Activated T-cell treated with anti-CD3 and anti-CD28 coated beads for 4 hours (primary cell): ENCODE measurements at regions not wholly inside any gene's neighbourhood (a gene's known extent, or its start where the extent isn't known, plus 50 kb on each side); places are given as distances from the start of the nearest gene placed in this dataset.

ENCODE experiments used
- DNase-seq: peaks from one replicate; pipeline ENCODE4 v3.0.0-alpha.2; 2020

DNA sequence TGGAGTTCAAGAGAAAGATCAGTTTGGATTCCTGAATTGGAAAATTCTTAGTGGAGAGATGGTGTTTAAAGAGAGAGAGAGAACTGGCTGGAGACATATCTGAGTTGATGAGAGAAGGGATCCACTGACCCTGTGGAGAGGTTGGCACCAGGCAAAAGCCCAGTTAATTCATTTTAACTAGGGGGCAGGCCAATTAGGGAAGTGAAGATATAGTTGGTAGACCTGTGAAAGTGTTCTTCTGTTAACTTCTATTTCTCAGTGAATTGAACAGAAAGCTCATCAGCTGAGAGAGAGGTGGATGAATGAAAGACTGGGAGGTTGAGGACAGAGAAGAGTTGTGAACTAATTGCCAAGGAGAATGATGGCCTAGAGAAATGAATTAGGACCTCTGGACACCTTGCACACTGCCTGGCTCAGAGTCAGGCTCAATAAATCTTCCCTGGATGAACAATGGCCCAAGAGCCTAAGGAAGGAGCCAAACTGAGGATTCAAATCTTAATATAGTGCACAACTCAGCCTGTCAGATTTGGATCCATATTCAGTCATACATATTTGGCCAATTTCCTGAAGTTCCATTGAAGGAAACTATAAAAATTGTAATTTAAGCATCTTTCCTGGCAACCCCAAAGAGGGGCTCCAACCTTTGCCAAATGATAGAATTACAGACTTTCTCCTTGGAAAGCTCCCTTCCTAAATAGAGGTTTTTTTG lies 82.2 kb upstream of the RMDN2 start:
- DNase-seq = no peak

DNA sequence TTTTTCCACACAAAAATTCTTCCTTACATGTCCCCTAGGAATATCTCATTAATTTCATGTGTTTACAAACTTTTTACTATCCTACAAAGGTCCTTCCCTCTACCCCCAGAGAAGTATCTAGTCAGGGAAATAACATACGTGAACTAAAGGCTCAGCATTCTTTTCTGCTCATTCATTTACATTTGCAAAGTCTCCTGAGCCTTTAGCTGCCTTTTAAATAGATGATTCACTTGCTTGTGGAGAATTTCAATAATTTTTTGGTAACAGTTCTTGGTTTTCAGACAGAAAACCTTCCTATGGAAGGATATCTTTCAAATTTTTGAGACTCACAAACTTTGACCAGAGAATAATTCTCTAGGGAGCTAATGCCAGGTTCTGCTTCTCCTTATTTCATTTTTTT lies 81.5 kb upstream of the RMDN2 start:
- DNase-seq = no peak

DNA sequence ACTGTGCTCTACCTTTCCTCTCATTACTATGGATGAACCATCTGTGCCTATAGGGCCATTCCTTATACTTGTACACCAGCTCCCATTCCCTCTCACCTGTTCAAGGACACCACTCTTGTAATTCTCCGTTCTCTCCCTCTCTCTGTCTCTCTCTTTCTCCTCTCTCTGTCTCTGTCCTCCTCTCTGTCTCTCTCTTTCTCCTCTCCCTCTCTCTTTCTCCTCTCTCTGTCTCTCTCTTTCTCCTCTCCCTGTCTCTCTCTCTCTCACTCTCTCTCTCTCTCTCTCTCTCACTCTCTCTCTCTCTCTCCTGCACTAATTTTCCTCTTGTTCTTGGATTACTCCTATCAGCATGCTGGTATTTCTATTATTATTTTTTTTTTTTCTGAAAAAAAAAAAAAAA lies 78.9 kb upstream of the RMDN2 start:
- no peak for DNase-seq

DNA sequence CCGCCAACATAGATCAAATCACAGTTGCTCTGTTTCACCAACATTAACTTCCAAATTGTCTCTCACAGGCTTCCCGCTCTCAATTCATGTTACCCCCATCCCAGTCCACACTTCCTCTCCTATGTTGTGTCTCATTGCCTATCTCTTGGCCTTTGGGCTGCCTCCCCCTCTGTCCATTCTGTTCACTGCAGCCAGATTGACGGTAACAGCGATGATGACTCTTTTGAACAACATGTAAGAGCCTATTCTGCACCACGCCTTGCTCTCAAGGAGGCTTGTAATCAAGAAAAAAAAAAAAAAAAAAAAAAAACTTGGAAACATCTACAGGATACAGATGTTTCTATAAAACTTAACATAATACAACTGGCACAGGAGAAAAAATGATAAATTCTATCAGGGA lies 77.3 kb upstream of the RMDN2 start:
- DNase-seq = no peak

DNA sequence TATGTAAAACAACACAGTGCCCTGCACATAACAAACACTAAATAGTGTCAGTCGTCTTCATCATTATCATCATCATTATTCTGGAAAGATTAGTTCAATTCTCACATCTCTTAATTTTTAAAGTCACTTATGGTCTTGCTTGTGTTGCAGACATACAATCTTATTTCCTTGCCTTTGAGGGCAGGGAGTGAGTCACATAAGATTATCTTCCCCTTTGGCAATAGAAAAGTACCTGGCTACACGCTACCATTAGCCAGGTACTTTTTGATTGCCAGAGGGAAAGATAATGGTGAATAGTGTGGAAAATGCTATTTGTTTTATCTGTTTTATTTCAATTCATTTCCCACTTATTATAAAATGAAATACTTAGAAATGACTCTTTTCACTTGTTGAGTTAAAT lies 76.6 kb upstream of the RMDN2 start:
- DNase-seq = no peak

DNA sequence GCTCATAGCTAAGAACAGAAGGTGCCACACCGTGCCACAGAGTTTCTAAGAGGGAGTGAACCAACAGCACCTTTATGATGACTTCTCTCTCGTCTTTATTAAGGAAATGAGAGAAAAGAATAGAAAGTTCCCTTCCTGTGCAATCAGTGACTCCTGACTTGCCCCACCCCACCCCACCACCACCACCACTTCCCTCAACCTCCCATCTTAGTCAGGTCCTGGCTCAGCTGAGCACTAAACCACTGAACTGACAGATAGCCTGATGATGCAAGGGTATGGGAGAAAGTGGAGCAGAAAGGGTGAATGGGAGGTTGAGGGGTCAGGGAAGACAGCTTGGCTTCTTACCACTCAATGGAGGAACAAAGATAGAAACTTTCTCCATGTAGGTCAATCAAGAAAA lies 75.2 kb upstream of the RMDN2 start:
- no peak for DNase-seq

DNA sequence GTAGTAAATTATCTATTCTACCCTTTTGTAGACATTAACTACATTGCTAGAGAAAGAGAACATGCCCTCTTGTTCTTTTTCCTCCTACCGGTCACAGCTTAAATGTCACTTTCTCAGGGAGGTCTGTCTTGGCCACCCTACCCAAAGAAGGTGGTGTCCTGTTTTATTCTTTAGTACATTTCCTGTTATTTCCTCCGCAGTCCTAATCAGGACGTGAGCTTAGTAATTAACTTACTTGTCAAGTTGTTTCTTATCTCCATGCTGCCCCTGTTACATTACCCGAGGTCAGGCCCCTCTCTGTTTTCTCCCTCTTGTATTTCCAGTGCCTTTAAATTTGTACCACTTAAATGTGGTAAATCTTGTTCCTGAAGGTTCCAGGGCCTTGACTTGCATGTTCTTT lies 73.7 kb upstream of the RMDN2 start:
- DNase-seq = no peak

DNA sequence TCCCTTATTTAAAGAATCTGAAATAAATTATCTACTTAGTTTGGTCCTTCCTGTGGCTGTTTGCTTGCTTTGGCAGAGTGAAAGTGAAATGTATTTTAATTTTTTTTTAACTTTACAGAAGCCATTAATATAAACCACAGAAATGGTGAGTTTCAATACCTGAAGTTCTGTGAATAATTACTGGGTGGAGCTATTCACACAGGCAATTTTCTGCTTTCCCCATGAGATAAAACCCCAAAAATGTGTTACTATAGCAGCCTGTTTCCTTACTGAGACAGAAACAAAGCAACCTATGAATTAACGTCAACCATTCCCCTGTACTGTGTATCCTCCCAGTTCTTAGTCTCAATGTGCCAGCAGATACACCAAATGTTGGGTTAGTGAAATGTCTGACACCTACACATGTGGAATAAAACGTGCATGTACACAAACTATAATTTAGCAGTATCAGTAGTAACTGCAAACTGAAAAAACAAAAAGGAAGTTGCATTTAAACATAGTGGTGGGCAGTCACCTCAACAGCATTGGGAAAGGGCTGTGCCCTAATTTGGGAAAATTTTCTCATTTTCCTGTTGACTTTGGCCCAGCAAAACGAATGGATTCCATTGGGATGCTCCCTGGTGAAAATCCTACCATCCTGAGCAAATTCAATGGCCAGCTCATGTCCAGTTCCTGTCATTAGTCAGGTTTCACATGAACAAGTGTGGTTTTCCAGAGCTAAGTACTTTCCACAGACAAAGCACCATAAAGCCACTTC lies 73.1 kb upstream of the RMDN2 start:
- no peak for DNase-seq

DNA sequence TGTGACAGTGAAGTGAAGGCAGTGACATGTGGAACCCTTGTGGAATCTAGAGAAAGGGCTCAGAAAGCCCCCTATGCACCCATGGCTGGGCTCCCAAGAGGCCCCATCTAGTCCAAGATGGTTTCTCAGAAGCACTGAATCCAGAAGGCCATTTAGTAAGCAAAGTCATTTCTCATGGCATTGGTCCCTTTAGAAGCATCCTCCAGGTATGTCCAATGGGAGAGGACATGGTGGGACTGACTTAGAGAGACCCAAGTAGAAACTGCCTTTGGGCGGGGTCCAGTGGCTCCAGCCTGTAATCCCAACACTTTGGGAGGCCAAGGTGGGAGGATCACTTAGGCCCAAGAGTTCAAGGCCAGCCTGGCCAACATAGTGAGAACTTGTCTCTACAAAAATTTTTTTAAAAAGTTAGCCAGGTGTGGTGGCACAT lies 72.5 kb upstream of the RMDN2 start:
- DNase-seq = no peak

DNA sequence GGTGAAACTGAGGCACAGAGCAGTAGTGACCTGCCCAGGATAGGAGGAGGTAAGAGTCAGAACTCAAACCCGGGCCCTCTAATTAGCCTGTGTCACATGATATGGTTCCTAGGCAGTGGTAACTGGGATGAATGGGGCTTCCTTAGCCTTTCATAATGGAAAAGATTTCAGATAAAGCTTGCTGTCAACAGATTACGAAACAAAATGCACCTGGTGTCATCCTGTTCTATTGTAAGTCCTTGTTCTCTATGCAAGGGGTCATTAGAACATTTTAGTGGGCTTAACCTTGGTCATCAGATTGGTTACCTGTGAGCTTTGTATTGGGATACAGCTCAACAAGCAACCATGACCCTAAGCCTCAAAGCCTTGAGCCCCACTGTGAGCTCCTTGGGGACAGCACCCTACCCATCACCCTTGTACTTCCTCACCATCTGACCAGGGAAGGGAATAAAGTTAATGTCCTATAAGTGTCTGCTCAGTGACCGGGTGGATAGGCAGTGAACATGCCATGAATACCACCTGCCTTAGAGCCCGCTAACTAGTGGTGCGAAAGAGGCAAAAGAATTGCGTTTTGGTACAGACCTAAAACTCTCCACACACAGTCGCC lies 70.3 kb upstream of the RMDN2 start:
- no peak for DNase-seq

DNA sequence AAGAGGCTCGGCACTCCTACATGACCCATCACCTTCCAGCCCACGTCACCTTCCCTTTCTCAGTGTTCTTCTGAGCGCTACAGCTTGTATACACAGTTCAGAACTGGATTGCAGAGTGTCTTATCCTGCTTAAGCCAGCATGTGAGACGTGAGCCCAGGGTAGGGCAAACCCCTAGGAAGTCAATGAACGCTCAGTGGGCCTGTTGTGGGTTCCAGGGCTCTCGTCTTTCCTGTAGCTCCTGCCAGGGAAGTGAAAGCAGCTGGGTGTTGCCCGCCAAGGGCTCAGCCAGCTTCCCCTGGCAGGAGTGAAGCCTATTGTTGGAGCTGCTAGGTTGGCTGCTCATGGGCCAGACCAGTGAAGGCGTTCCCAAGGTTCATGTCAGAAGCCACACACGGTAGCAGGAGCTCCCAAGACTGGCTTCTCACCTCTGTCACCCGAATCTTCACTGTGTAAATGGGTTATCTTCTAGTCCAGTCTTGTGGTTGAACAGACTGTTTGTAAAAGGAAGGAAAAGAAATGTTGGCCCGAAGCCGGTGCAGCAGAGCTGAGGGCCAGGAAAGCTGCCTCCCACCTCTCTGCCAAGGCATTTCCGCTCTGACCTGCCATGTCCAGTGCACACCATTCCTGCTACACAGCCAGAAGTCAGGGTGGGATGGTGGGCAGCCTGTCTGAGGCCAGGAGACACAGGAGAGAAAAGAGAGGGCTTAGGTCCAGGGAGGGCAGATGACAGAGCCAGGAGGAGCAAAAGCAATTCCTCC lies 69.6 kb upstream of the RMDN2 start:
- no peak for DNase-seq

DNA sequence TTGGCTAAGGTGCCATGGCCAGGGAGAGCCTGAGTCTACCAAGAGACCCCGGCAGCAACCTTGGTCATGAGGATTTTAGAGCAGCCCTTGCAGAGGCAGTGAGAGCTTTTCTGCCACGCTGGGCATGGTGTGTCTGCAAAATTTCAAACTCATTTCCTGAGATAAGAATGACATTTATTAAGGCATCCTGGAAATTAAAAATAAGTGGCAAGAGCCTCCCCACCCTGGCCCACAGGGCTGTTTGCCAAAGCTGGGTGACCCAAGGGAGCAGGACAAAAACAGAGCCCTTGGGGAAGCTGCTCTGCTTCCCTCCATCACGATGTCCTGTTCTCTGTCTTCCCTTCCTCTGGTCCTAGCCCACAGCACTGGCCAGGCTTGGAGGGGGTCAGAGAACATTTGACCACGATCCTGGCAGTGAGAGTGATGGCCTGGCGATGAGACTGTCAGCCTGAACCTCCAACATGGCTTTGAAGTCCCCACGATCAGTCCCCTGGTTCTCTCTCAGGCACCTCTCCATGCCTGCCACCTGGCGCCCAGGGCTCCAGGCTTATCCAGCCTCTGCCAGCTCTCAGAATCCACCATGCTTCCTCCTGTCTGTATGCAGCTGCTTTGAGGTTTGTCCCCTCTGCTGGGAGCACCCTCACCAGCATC lies 68.9 kb upstream of the RMDN2 start:
- no peak for DNase-seq

DNA sequence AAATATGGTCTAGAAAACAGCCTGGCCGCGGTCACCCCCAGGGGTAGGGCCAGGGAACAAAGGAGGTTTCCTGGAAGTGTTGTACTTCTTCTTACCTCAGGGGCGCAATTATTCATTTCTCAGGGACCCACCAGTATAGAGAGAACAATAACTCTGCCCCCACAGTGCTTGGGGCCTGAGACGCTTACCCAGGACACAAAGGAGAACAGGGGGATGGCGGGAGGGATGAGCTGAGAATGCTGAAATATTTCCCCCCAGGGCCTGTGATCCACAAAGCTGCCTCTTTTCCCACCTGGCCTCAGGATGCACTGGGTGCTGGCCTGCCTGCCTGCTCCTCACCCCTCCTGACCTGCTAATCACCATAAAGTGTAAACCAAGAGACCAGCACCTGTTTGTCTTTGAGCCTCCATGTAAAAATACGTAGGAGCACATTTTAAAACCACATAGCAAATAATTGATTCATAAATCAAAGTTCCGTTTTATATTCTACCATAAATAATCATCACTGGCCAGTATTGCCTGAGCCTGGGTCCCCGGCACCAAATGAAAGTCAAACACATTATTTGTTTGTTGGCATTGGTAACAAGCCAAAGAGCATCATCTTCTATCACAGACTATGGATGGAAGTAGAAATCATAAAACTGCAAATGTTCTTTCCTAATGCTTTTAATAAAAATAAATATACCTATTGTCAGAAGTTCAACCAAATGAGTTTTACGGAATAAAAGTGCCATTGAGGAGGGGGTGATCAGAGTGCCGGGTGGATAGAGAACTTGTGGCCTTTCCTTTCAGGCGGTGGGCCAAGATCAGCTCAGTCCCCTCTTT lies 67.3 kb upstream of the RMDN2 start:
- no peak for DNase-seq

DNA sequence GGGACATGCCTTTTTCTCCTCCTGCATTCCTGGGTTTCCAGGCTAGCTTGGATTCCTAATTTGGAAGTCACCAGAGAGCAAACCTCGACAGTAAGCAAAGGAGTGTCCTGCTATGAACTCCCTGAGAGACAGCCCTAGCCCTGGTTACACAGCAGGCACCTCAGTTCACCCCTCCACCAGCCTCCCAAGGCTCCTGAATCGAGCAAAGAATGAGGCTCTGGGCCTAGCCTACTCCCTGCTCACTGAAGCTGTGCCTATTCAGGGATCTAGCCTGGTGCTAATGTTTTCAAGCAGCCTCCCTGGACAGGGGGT lies 66.7 kb upstream of the RMDN2 start:
- no peak for DNase-seq

DNA sequence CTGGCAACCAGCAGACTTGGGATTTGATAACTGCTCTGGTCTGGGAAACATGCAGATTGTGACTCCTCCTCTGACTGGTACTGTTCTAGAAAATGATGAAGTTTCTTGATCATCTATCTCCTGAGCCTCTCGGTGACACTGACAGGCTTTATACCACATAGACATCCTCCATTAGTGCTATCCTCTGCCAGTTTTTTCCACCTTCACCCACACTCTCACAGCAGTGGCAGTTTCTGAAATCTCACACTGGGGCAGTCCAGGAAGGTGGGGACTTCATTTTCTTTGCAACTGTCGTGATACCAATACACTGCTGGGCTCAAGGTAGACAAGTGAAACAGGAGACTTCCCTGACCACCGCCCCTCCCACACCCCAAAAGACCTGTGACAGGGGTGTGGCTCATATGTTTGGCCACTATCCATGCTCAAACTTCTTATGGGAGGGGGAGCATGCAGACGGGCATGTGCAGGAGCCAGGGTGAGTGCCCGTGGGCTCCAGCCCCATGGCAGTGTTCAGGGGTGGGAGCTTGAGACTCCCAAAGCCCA lies 66.3 kb upstream of the RMDN2 start:
- DNase-seq = no peak

DNA sequence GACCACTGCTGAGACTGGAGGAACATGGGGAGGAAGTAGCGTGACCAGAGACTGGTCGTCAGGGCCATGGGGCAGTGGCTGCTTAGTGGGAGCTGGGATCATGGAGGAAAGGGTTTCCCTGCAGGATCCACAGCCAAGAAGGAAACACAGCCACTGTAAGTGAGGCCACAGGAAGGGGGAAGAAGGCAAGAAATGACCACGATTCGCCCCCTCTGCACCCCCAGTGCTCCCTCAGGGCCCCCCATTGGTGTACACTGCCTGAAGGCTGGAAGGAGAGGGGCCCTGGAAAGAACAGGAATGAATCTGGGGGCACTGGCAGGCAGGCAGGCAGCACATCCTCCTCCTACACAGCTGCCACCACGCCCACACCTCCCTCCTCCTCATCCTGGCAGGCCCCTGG lies 62.5 kb upstream of the RMDN2 start:
- no peak for DNase-seq

DNA sequence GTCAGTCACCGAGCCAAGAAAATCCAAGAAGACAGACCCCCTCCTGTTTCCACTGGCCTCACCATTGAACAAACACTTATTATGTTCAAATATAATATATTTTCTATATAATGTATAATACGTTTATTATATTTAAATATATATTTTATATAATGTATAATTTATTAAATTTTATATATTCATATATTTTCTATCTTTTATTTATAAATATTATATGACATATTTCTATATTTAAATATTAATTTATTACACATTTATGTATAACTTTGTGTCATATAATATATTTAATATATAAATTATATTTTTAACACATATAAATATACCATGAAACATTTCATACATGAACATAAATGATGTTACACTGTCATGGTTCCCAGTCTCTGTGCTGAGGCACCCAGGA lies 60.9 kb upstream of the RMDN2 start:
- DNase-seq = no peak

DNA sequence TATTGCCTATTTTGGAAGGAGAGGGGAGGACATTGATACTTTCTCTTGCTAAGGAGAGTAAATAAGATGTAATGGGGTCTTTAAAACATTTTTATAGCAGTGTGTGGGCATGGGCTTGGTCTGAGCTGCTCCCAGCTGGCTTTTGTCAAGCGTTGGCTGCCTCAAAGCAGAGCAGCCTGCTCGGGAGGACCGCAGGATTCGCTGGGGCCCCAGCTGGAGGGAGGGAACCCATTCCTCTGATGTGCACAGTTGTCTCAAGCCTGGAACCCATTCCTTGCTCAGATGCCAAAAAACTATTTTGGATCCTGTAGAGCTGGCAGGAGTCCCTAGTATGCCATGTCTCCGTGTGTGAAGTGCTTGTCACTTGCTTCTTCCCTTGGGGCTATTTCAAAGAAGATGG lies 59.4 kb upstream of the RMDN2 start:
- no peak for DNase-seq

DNA sequence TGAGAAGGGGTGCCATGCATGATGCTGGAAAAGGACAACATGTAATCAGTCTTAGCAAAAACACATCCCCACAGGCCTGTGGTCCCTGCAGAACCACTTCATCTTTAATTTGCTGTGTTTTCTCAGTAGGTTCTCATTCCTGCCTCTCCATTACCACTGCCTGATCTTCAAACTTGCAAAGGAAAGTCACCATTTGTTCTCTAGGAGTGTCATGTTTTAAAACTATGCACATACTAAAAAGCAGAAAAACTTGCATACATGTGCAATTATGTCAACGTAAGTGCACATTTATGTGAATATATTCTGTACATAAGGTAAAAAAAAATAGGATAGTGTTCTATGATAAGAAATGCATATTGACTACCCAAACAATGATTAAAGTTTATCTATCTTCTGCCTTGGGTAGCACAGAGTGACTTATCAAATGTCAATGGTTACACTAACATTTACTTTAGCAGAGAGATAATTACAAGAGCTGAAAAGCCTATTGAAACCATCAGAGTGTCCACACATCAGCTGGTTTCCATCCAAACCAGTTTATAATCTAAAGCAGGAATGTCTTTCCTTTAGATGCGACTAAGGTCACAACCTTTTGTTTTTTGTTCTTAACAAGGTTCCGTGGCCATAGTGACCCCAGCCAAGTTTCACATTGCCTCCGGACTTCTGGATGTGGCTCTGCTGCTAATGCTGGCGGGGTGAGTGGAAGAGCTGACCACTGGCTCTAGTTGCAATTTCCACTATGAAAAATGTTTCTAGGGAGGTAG lies 58.7 kb upstream of the RMDN2 start:
- DNase-seq = no peak

DNA sequence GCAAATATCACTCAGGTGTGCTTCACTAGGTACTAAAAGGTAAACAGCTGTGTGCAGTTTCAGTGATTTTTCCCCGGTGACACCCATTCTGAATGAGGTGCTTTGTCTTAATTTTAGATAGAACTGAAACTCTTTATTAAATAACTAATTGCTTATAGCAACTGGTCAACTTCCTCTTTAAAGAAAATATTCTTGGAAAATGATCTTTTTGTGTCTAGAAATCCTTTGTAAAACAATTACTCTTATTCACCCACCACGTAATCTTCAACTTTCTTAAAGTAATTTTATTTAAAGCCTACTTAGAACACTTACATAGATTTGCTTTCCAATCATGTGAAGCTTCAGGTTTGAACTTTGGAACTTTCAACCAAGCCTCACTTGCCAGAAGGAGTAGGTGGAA lies 57.9 kb upstream of the RMDN2 start:
- DNase-seq = no peak

DNA sequence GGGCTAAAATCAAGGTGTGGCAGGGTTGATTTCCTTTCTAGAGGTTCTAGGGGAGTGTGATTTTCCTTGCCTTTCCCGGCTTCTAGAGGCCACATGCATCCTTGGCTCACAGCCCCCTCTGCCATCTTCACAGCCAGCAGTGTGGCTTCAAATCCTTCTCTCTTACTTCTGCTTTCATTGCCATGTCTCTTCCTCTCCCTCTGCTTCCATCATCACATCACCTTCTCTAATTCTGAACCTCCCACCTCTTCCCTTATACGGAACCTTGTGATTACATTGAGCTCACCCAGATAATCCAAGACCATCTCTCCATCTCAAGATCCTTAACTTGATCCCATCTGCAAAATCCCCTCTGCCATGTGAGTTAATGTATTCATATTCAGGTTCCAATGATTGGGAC lies 56.2 kb upstream of the RMDN2 start:
- DNase-seq = no peak
